ENCODE measurements at regions not wholly inside any gene's neighbourhood (a gene's known extent, or its start where the extent isn't known, plus 50 kb on each side); places are given as distances from the start of the nearest gene placed in this dataset.

DNA sequence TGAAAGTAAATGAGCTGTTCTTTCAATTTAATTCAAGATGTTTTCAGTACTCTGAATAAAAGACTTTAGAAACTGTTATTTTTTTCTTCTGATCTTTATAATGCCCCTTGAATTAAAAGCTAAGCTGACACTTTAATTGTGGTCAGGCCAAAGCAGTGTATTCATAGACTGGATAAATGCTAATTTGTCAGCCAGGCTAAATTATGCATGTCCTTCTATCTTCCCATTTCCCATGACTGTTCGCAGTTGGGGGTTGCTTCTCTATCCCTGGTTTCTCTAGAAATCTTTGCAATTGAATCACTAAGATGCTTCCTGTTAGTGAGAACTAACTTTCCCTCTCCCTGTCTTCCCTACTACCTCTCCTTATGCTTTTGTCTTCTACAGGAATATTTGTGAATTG, 396.2 kb downstream of the RFPL4B start:
- no peak overlapping the region for H3K27ac ChIP-seq
- TF ChIP-seq, protein P1, sequence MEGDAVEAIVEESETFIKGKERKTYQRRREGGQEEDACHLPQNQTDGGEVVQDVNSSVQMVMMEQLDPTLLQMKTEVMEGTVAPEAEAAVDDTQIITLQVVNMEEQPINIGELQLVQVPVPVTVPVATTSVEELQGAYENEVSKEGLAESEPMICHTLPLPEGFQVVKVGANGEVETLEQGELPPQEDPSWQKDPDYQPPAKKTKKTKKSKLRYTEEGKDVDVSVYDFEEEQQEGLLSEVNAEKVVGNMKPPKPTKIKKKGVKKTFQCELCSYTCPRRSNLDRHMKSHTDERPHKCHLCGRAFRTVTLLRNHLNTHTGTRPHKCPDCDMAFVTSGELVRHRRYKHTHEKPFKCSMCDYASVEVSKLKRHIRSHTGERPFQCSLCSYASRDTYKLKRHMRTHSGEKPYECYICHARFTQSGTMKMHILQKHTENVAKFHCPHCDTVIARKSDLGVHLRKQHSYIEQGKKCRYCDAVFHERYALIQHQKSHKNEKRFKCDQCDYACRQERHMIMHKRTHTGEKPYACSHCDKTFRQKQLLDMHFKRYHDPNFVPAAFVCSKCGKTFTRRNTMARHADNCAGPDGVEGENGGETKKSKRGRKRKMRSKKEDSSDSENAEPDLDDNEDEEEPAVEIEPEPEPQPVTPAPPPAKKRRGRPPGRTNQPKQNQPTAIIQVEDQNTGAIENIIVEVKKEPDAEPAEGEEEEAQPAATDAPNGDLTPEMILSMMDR (IDR thresholded peaks at IDR 0.05; ENCODE audit: low read depth, low read length): no peak
- no peaks in the 10 kb centered on the region for H3K27me3 ChIP-seq (ENCODE audit: insufficient read depth, low read depth, severe bottlenecking)
- H3K9me3 ChIP-seq (ENCODE audit: severe bottlenecking): no peaks in the 10 kb centered on the region
- DNase-seq: no peak
- H3K36me3 ChIP-seq: no peaks in the 10 kb centered on the region
- H3K4me3 ChIP-seq (ENCODE audit: low read depth, low read length): no peak overlapping the region

DNA sequence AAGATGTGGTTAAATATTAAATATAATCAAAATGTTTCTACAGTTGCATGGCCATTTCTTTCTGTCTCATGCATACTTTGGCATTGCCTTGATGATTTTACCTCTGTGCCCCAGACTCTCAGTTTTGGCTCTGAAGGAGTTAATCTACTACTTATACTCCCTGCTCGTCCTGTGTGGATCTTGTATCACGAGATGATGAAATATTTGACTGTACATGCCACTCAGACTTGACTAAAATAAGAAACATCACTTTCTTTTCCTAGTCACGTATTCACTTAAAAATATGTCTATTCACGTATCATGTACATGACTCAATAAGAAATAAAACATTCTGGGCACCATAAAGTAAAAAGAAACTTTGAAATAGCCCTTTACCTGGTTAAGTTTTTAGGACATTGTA, 397.7 kb downstream of the RFPL4B start:
- DNase-seq: no peak
- no peaks in the 10 kb centered on the region for H3K36me3 ChIP-seq
- H3K27ac ChIP-seq: no peak overlapping the region

DNA sequence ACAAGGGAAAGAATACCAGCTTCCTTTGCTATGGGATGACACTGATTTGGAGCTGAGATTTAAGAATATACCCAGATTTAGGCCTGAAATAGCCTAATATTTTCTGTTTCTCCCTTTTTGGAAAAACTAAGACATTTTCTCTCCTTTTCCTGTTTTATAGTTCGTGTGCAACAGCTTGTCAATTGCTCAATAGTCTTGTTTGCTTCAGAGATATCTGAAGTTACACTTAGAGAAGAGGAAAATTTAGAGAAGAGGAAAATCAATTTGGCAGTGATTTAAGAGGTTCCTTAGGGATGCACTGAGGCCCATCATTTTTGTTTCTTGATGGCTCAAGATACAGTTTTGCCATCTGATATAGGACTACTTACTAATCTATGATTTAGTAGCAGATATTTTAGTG, 398.6 kb downstream of the RFPL4B start:
- no peaks in the 10 kb centered on the region for H3K27me3 ChIP-seq (ENCODE audit: insufficient read depth, low read depth, severe bottlenecking)
- TF ChIP-seq, protein P1 (IDR thresholded peaks at IDR 0.05; ENCODE audit: low read depth, low read length): no peak
- H3K36me3 ChIP-seq: no peaks in the 10 kb centered on the region
- no peak overlapping the region for H3K27ac ChIP-seq
- no peak for DNase-seq
- H3K9me3 ChIP-seq (ENCODE audit: severe bottlenecking): no peaks in the 10 kb centered on the region
- no peak overlapping the region for H3K4me3 ChIP-seq (ENCODE audit: low read depth, low read length)

More for the DNA sequence above, 397.7 kb downstream of the RFPL4B start:
- Histone ChIP-seq H3K4me3 (ENCODE audit: low read depth, low read length) (no peak overlapping the region), H3K27me3 (ENCODE audit: insufficient read depth, low read depth, severe bottlenecking) (no peaks in the 10 kb centered on the region), H3K9me3 (ENCODE audit: severe bottlenecking) (no peaks in the 10 kb centered on the region)
- TF ChIP-seq, protein P1 (IDR thresholded peaks at IDR 0.05; ENCODE audit: low read depth, low read length): no peak

DNA sequence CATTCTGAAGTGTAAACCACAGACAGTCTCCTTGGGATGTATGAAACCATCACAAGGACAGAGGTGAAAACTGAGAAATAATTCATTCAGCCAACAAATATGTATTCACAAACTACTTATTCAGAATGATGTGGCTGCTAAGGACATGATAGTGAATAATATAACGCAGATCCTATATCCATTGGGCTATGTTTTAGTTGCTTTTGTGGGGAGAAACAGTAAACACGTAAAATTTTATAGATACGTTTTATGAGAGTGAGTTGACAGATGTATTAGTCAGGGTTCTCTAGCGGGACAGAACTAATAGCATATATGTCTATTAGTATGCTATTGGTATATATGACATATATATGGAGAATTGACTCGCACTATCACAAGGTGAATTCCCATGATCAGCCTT, 402.5 kb downstream of the RFPL4B start:
- no peak overlapping the region for H3K27ac ChIP-seq
- H3K27me3 ChIP-seq (ENCODE audit: insufficient read depth, low read depth, severe bottlenecking): no peaks in the 10 kb centered on the region
- no peaks in the 10 kb centered on the region for H3K36me3 ChIP-seq
- no peak overlapping the region for H3K4me3 ChIP-seq (ENCODE audit: low read depth, low read length)
- TF ChIP-seq, protein P1 (IDR thresholded peaks at IDR 0.05; ENCODE audit: low read depth, low read length): no peak
- H3K9me3 ChIP-seq (ENCODE audit: severe bottlenecking): no peaks in the 10 kb centered on the region
- DNase-seq: no peak

DNA sequence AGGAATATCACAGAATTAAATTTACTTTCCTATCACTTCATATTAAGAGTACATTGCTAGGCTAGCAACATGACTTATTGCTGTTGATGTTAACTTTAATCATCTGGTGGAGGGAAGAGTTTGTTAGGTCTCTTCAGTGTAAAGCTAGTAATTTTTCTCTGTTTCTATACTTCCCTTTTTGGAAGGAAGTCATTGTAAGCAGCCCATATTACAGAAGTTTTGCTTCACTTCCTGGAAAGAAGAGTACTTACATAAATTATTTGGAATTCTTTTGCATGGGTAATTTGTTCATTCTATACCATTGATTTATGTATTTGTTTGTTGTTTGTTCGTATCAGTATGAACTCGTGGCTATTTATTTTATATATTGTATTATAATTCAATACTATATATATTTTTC, 405.2 kb downstream of the RFPL4B start:
- no peaks in the 10 kb centered on the region for H3K36me3 ChIP-seq
- DNase-seq: no peak
- TF ChIP-seq, protein P1 (IDR thresholded peaks at IDR 0.05; ENCODE audit: low read depth, low read length): no peak
- H3K27ac ChIP-seq: no peak overlapping the region
- no peaks in the 10 kb centered on the region for H3K27me3 ChIP-seq (ENCODE audit: insufficient read depth, low read depth, severe bottlenecking)
- H3K4me3 ChIP-seq (ENCODE audit: low read depth, low read length): no peak overlapping the region
- no peaks in the 10 kb centered on the region for H3K9me3 ChIP-seq (ENCODE audit: severe bottlenecking)

DNA sequence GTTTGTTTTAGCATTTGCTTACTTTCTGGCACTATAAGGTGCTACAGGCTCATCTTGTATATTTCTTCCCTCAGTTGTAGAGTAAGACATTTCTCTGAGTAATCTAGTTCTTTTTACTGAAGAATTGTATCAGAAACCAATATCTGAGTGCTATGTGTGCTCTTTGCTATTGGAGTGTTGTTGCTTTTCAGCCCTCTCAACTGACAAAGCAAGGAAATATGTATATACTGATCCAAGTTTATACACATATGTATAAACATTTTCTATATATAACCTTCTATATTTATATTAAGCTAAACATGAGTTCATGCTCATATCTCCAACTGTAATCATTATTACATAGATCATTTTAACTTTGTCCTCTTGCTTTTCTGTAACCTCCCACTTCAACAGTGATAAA, 405.7 kb downstream of the RFPL4B start:
- no peaks in the 10 kb centered on the region for H3K27me3 ChIP-seq (ENCODE audit: insufficient read depth, low read depth, severe bottlenecking)
- no peak overlapping the region for H3K4me3 ChIP-seq (ENCODE audit: low read depth, low read length)
- TF ChIP-seq, protein P1 (IDR thresholded peaks at IDR 0.05; ENCODE audit: low read depth, low read length): no peak
- H3K9me3 ChIP-seq (ENCODE audit: severe bottlenecking): no peaks in the 10 kb centered on the region
- H3K27ac ChIP-seq: no peak overlapping the region
- no peaks in the 10 kb centered on the region for H3K36me3 ChIP-seq
- no peak for DNase-seq

Data from WERI-Rb-1 (cell line).